Stomach (tissue), 4 donors: ENCODE measurements at regions not wholly inside any gene's neighbourhood (a gene's known extent, or its start where the extent isn't known, plus 50 kb on each side); places are given as distances from the start of the nearest gene placed in this dataset.

Experiments used
- CTCF ChIP-seq, 7 experiments: fragments of 450-650 bp in 4 of 7; fragments of 200-600 bp in 3 of 7; sonication (generic) in 3 of 7; IDR thresholded peaks; one replicate each; pipeline ENCODE4 v1.5.1; 2016 to 2019; ENCODE audit warnings: antibody characterized with exemption in 7 of 7, control low read depth in 2 of 7, mild to moderate bottlenecking in 1 of 7
- POLR2A ChIP-seq, 4 donors: fragments of 450-650 bp; IDR thresholded peaks; one replicate each; pipeline ENCODE4 v1.6.1; 2016; ENCODE audit warnings: antibody characterized with exemption in 4 of 4, control low read depth in 2 of 4, mild to moderate bottlenecking in 1 of 4, moderate library complexity in 1 of 4
- POLR2AphosphoS5 ChIP-seq, 3 donors: sonication (generic); formaldehyde crosslinking; IDR thresholded peaks; one replicate each; pipeline ENCODE4 v1.6.1; 2016; ENCODE audit warnings: antibody characterized with exemption in 3 of 3

- no peak for TF ChIP-seq POLR2AphosphoS5 (IDR thresholded peaks at IDR 0.05)
- TF ChIP-seq CTCF (IDR thresholded peaks at IDR 0.05), result no peak
- TF ChIP-seq POLR2A (IDR thresholded peaks at IDR 0.05), result no peak
These were observed 158.0 kb downstream of the PALM2AKAP2 start for GRCh38 chr9:109937861-109938453.
